VCaP (cell line): ENCODE measurements at regions not wholly inside any gene's neighbourhood (a gene's known extent, or its start where the extent isn't known, plus 50 kb on each side); places are given as distances from the start of the nearest gene placed in this dataset.

Experiments
- H3K27ac ChIP-seq: fragments of 450-650 bp; 2 replicates; pipeline ENCODE4 v1.5.1; 2017
- TF ChIP-seq, protein P1 (sequence below): fragments of 450-650 bp; conservative IDR thresholded peaks from 2 replicates; pipeline ENCODE4 v1.5.1; 2017; ENCODE audit warnings: mild to moderate bottlenecking, moderate library complexity

DNA sequence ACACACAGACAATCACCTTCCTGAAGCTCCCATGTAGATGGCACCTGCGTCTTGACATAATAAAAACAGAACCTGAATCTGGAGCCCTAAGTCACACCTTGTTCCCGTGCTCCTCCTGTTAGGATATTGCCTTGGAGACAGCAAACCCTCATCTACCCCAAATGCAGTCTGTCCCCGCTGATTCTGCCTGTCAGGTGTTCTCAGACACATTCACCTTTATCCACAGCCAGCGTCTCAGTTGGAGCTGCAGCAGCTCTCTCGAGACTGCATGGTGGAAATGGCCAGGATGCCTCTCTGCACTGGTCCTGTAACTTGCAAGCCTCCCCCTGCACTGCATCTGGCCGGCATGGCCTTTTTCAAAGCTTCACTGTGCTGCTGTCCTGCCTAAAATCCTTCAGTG, 218.0 kb upstream of the ZNF32 start:
- no peak overlapping the region for H3K27ac ChIP-seq
- TF ChIP-seq, protein P1, sequence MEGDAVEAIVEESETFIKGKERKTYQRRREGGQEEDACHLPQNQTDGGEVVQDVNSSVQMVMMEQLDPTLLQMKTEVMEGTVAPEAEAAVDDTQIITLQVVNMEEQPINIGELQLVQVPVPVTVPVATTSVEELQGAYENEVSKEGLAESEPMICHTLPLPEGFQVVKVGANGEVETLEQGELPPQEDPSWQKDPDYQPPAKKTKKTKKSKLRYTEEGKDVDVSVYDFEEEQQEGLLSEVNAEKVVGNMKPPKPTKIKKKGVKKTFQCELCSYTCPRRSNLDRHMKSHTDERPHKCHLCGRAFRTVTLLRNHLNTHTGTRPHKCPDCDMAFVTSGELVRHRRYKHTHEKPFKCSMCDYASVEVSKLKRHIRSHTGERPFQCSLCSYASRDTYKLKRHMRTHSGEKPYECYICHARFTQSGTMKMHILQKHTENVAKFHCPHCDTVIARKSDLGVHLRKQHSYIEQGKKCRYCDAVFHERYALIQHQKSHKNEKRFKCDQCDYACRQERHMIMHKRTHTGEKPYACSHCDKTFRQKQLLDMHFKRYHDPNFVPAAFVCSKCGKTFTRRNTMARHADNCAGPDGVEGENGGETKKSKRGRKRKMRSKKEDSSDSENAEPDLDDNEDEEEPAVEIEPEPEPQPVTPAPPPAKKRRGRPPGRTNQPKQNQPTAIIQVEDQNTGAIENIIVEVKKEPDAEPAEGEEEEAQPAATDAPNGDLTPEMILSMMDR = no peak

DNA sequence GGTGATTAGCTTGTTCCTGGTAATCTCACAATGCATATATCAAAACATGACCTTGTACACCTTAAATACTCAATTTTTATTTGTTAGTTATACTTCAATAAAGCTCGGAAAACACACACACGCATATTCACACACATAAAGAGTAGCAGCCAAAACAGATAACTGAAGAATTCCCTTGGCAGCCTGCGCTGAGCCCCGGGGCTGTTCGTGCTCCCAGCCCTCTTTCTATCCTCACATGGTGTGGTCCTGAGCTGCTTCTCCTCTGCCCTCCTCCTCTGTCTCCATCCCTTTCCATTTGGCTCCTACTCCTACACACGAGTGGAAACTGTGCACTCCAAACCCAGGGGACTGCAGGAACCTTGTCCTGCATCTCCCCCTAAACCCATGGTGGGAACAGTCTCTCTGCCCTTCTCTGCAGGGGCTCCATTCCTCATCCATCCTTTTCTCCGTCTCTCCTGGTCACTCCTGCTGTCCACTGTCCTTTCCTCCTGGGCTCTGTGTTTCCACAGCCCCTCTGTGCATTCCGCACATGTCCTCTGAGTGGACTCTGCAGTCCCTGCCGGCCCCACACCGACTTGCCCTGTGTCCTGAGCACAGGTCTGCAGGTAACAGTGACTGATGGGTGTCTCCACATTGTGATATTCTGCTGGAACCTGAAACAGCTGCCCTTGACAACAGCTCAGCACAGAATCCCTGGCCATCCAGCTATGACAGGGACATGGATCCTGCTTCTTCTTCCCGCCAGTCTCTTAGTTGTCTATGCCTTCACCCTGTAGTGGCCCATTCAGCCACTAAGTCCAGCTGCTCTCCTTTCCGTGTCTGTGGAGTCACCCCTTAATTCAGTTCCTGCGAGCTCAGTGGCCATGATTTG, 216.8 kb upstream of the ZNF32 start:
- TF ChIP-seq, protein P1 = no peak
- no peak overlapping the region; the same call in 1 of the 2 replicates for H3K27ac ChIP-seq

DNA sequence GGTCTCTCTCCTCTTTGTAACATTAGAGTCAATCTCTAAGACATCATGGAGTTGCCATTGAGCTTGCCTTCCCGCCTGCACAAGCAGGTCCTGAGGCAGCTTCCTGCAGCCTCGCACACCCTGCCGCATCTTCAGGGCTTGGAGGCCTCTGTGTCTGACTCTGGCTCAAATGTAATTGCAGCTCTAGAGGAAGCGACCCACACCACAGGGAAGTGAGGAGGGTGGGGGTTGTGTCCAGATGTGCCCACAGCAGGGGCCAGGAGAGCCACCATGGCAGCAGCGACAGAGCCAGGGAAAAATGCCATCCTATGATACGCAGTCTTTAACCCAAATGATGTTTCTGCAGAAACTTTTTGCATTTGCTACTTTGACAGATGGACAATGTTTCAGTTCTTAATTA, 216.0 kb upstream of the ZNF32 start:
- peak overlapping the region; percentile 32; the same call in 1 of the 2 replicates for H3K27ac ChIP-seq
- TF ChIP-seq, protein P1 = no peak

DNA sequence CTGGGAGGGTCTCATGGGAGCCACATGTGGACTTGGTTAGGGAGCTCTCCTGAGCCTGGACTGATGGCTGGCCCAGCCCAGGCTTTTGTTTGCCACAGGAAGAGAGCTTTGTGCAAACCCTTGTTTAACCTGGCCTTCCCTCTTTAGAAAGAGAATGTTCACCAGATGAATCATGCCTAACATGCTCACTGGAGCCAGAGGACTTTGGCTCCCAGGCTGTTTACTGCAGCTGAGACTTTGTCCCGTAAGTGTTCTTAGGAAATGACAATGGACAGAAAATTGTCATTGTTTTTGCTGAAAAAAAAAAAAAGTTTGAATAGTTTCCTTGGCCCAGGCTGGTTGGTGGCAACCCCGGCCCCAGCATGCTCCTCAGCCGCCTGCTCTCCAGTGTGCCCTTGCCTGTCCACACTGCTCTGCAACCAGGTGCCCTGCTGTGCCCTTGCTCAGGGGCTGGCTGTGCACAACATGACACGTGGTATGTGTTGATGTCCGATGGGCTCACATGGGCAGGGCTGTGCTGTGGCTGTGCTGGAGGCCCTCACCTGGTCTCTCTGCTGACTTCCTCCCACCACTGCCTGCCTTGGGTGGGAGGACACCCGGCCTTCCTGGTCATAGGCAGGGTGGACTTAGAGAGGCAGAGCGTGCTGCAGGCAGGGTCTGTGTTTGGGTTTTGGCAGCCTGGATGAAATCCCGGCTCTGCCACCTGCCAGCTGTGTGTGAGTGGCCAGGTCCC, 215.3 kb upstream of the ZNF32 start:
- TF ChIP-seq, protein P1 = no peak

DNA sequence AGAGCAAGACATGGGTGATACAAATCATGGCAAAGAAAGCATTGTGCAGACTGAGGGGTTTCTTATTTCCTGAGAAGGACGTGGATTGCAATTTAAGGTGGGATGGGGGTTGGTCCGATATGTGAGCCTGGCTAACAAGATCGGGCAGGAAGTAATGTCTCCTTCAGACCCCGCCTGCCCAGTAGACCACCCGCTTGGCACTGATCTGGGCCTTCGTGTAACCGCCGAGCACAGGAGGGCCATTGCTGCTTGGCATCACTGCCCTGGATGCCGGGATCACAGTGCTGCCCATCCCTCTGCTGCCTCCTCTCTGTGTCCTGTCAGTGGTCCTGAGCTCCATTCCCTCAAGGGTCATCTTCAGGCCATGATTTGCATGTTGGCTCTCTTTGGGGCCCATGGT, 214.6 kb upstream of the ZNF32 start:
- TF ChIP-seq, protein P1 = no peak

More for the DNA sequence above, 215.3 kb upstream of the ZNF32 start:
- H3K27ac ChIP-seq = peak overlapping the region; percentile 32; the same call in 1 of the 2 replicates

DNA sequence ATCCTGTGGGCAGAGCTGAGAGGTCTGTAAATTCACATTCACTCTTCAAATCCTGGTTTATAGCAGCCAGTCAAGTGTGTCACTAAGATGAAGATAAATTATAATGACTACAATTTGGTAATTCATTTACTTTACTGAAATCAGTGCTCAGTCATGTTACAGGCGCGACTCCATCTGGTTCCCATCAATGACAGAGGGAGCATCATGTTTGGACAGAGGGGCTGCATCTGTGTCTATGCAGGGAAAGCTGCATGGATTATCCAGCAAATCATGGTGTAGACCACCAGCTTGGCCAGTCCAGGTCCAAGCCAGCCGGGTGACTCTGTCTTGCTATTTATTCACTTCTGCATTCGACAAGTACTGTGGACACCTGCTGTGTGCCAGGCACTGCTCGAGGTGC, 214.1 kb upstream of the ZNF32 start:
- no peak overlapping the region for H3K27ac ChIP-seq
- TF ChIP-seq, protein P1 = no peak

More for the DNA sequence above, 214.6 kb upstream of the ZNF32 start:
- H3K27ac ChIP-seq = peak overlapping the region; percentile 32; the same call in 1 of the 2 replicates
